B cell (primary cell): ENCODE measurements at regions not wholly inside any gene's neighbourhood (a gene's known extent, or its start where the extent isn't known, plus 50 kb on each side); places are given as distances from the start of the nearest gene placed in this dataset.

ENCODE experiments used
- ATAC-seq: fragments of 200-7000 bp; cut with Tn5 transposase; one replicate; pipeline ENCODE4 v1.10.0; 2021; ENCODE audit warnings: low read depth, mild to moderate bottlenecking, moderate number of reproducible peaks, moderate library complexity
- CTCF ChIA-PET: fragments of 350-600 bp; sonication (Branson Sonifier 250); formaldehyde crosslinking; loops from one replicate; lab custom pipeline; 2021; ENCODE audit warnings: antibody characterized with exemption, inconsistent platforms; lab: Charles Lee
- POLR2A ChIA-PET: fragments of 350-600 bp; sonication (Branson Sonifier 250); formaldehyde crosslinking; loops from one replicate; lab custom pipeline; 2021; ENCODE audit warnings: antibody characterized with exemption; lab: Charles Lee
- DNase-seq: peaks from one replicate; pipeline ENCODE4 v3.0.0; 2013
- H2AFZ ChIP-seq: 2 replicates; pipeline ENCODE4 v1.6.1; 2012; ENCODE audit warnings: mild to moderate bottlenecking, low read depth, low read length; ENCODE audit not compliant: insufficient read depth, poor library complexity, severe bottlenecking
- H3K27ac ChIP-seq, 2 donors: 1 replicate in 1 of 2; 2 replicates in 1 of 2; pipeline ENCODE4 v1.5.1; 2012 to 2013; ENCODE audit warnings: low read length in 2 of 2, mild to moderate bottlenecking in 2 of 2, moderate library complexity in 1 of 2
- H3K27me3 ChIP-seq, 4 experiments: fragments of 200-600 bp in 1 of 4; sonication (generic) in 1 of 4; replicated peaks in 1 of 4; 1 replicate in 2 of 4; 2 replicates in 2 of 4; pipeline versions ENCODE4 v1.6.1 to v1.7.0; 2013 to 2016; ENCODE audit warnings: low read length in 3 of 4, mild to moderate bottlenecking in 2 of 4, mixed read lengths in 1 of 4, moderate library complexity in 1 of 4; ENCODE audit not compliant: insufficient read depth in 4 of 4, control insufficient read depth in 3 of 4; ENCODE audit errors: control extremely low read depth in 1 of 4
- H3K36me3 ChIP-seq, 2 experiments: replicated peaks in 1 of 2; 1 replicate in 1 of 2; 2 replicates in 1 of 2; pipeline versions ENCODE4 v1.6.1 to v1.7.1; 2013; ENCODE audit warnings: low read length in 1 of 2; ENCODE audit not compliant: insufficient read depth in 2 of 2, control insufficient read depth in 1 of 2; ENCODE audit errors: control extremely low read depth in 1 of 2, extremely low read depth in 1 of 2
- H3K4me1 ChIP-seq, 2 donors: fragments of 200-600 bp in 1 of 2; sonication (generic) in 1 of 2; 1 replicate in 1 of 2; 2 replicates in 1 of 2; pipeline versions ENCODE4 v1.5.1 to v1.6.1; 2013 to 2017; ENCODE audit warnings: low read length in 2 of 2; ENCODE audit not compliant: control insufficient read depth in 2 of 2, insufficient read depth in 2 of 2
- H3K4me2 ChIP-seq: replicated peaks from 2 replicates; pipeline ENCODE3; 2012; ENCODE audit warnings: mild to moderate bottlenecking, low read depth, low read length; ENCODE audit not compliant: poor library complexity, severe bottlenecking
- H3K4me3 ChIP-seq, 5 experiments: fragments of 200-600 bp in 1 of 5; sonication (generic) in 1 of 5; 1 replicate in 3 of 5; 2 replicates in 2 of 5; pipeline versions ENCODE4 v1.5.1 to v1.7.0; 2011 to 2016; ENCODE audit warnings: low read length in 4 of 5, mild to moderate bottlenecking in 4 of 5, low read depth in 2 of 5, control low read depth in 1 of 5, moderate library complexity in 1 of 5; ENCODE audit not compliant: insufficient read depth in 1 of 5; ENCODE audit errors: control extremely low read depth in 1 of 5, extremely low read depth in 1 of 5
- H3K79me2 ChIP-seq: fragments of 200-600 bp; sonication (generic); one replicate; pipeline ENCODE4 v1.6.0; 2016; ENCODE audit warnings: low read length; ENCODE audit not compliant: control insufficient read depth, insufficient read depth
- H3K9ac ChIP-seq: fragments of 200-600 bp; sonication (generic); 2 replicates; pipeline ENCODE4 v1.6.1; 2017; ENCODE audit warnings: mild to moderate bottlenecking, low read length, moderate library complexity
- H3K9me3 ChIP-seq, 3 donors: one replicate each; pipeline versions ENCODE4 v1.6.1 to v1.7.1; 2013; ENCODE audit warnings: low read length in 2 of 3; ENCODE audit not compliant: control insufficient read depth in 2 of 3, insufficient read depth in 1 of 3; ENCODE audit errors: control extremely low read depth in 1 of 3
- H4K20me1 ChIP-seq: 2 replicates; pipeline ENCODE4 v1.6.0; 2012; ENCODE audit warnings: mild to moderate bottlenecking, low read length; ENCODE audit not compliant: insufficient read depth, control insufficient read depth, poor library complexity, severe bottlenecking
- H3K27ac Mint-ChIP-seq: one replicate; pipeline ENCODE4 v1.8.0; 2021; ENCODE audit warnings: mixed read lengths
- H3K27me3 Mint-ChIP-seq: one replicate; pipeline ENCODE4 v1.8.0; 2021; ENCODE audit warnings: mixed read lengths
- H3K4me1 Mint-ChIP-seq: one replicate; pipeline ENCODE4 v1.8.0; 2021; ENCODE audit warnings: mixed read lengths
- H3K4me3 Mint-ChIP-seq: one replicate; pipeline ENCODE4 v1.8.0; 2021; ENCODE audit warnings: mixed read lengths
- H3K9me3 Mint-ChIP-seq: one replicate; pipeline ENCODE4 v1.8.0; 2022; ENCODE audit warnings: mixed read lengths; ENCODE audit not compliant: insufficient read depth
- CTCF ChIP-seq: fragments of 200-600 bp; IDR thresholded peaks from one replicate; pipeline ENCODE4 v1.8.0; 2022; ENCODE audit warnings: antibody characterized with exemption, mild to moderate bottlenecking
- EZH2 ChIP-seq: IDR thresholded peaks from 2 replicates; pipeline ENCODE4 v1.6.1; 2012; ENCODE audit warnings: borderline replicate concordance, low read depth, mild to moderate bottlenecking, moderate library complexity, low read length; ENCODE audit not compliant: insufficient read depth, poor library complexity, severe bottlenecking
- WGBS: methylation state at CpG from one replicate; pipeline ENCODE4 v1.1.5; 2013; ENCODE audit warnings: missing lambda C conversion rate; ENCODE audit not compliant: insufficient coverage; 5-methylcytosine and 5-hydroxymethylcytosine counted together
- intact Hi-C: fragments of 100-400 bp; cut with micrococcal nuclease; formaldehyde crosslinking; loops from one replicate; pipeline ENCODE4 v1.10.0; 2022

- Histone ChIP-seq H3K9me3 (peaks cover 0 to 3% (median 0%) of the 10 kb centered on the region in 3 donors), H3K27me3 (no peaks in the 10 kb centered on the region), H4K20me1 (no peaks in the 10 kb centered on the region), H3K9ac (no peak overlapping the region), H2AFZ (no peak overlapping the region), H3K4me2 (no peak overlapping the region), H3K27ac (no peak overlapping the region), H3K79me2 (no peaks in the 10 kb centered on the region), H3K36me3 (no peaks in the 10 kb centered on the region), H3K4me3 (no peak overlapping the region), H3K4me1 (no peaks in the 10 kb centered on the region)
- ATAC-seq (no peak), DNase-seq (no peak)
- Mint-ChIP-seq H3K27ac (no peak overlapping the region), H3K27me3 (peaks cover 4% of the 10 kb centered on the region), H3K9me3 (peaks cover 2% of the 10 kb centered on the region), H3K4me1 (no peaks in the 10 kb centered on the region), H3K4me3 (no peak overlapping the region)
- ChIA-PET POLR2A (no interaction called here), CTCF (no interaction called here)
- WGBS = no CpG with 5 or more reads among the region's 2 CpGs
- TF ChIP-seq EZH2 (no peak), CTCF (no peak)
- intact Hi-C loops = no loop called here
These were observed 118.7 kb downstream of the FHIP1A start for GRCh38 chr4:151527699-151528098.

GRCh38 chr4:151529187-151529586, 120.2 kb downstream of the FHIP1A start:
- POLR2A ChIA-PET = no interaction called here
- H3K9me3 Mint-ChIP-seq = peaks cover 2% of the 10 kb centered on the region
- 93% methylated on average over 2 of the region's 2 CpGs for WGBS

More at GRCh38 chr4:151529187-151529586, 120.2 kb downstream of the FHIP1A start:
- no peaks in the 10 kb centered on the region for H3K79me2 ChIP-seq
- intact Hi-C loops = no loop called here
- Mint-ChIP-seq H3K4me1 (no peaks in the 10 kb centered on the region), H3K27me3 (no peaks in the 10 kb centered on the region), H3K27ac (no peak overlapping the region), H3K4me3 (no peak overlapping the region)
- peaks cover 0 to 3% (median 0%) of the 10 kb centered on the region in 3 donors for H3K9me3 ChIP-seq
- H3K27me3 ChIP-seq = no peaks in the 10 kb centered on the region
- ATAC-seq = no peak
- no peaks in the 10 kb centered on the region for H3K4me1 ChIP-seq
- H4K20me1 ChIP-seq = no peaks in the 10 kb centered on the region
- no peak overlapping the region for H2AFZ ChIP-seq
- H3K9ac ChIP-seq = no peak overlapping the region
- H3K36me3 ChIP-seq = no peaks in the 10 kb centered on the region
- no peak overlapping the region for H3K4me3 ChIP-seq
- no peak overlapping the region for H3K4me2 ChIP-seq
- CTCF ChIA-PET = no interaction called here
- no peak overlapping the region for H3K27ac ChIP-seq
- TF ChIP-seq EZH2 (no peak), CTCF (no peak)
- no peak for DNase-seq
